ENCODE measurements at regions not wholly inside any gene's neighbourhood (a gene's known extent, or its start where the extent isn't known, plus 50 kb on each side); places are given as distances from the start of the nearest gene placed in this dataset.

- DNase-seq (ENCODE audit: low read depth, low spot score), result no peak
- H3K4me3 ChIP-seq (ENCODE audit: low read length), result no peak overlapping the region
Measured at GRCh38 chr21:20527731-20528460, 470.3 kb upstream of the NCAM2 start.

GRCh38 chr21:20537130-20537529 is 461.1 kb upstream of the NCAM2 start:
- no peak overlapping the region for H3K4me3 ChIP-seq (ENCODE audit: low read length)
- DNase-seq (ENCODE audit: low read depth, low spot score), result no peak

- no peak overlapping the region for H3K4me3 ChIP-seq (ENCODE audit: low read length)
Measured at GRCh38 chr21:20538039-20538658, 460.1 kb upstream of the NCAM2 start.

GRCh38 chr21:20545454-20545853 is 452.8 kb upstream of the NCAM2 start:
- DNase-seq (ENCODE audit: low read depth, low spot score), result no peak
- H3K4me3 ChIP-seq (ENCODE audit: low read length), result no peak overlapping the region

More at GRCh38 chr21:20538039-20538658, 460.1 kb upstream of the NCAM2 start:
- no peak for DNase-seq (ENCODE audit: low read depth, low spot score)

- H3K4me3 ChIP-seq (ENCODE audit: low read length), result no peak overlapping the region
- DNase-seq (ENCODE audit: low read depth, low spot score), result no peak
Measured at GRCh38 chr21:20551939-20552338, 446.3 kb upstream of the NCAM2 start.

- H3K4me3 ChIP-seq (ENCODE audit: low read length), result no peak overlapping the region
- no peak for DNase-seq (ENCODE audit: low read depth, low spot score)
Measured at GRCh38 chr21:20554785-20555184, 443.4 kb upstream of the NCAM2 start.

- no peak for DNase-seq (ENCODE audit: low read depth, low spot score)
- no peak overlapping the region for H3K4me3 ChIP-seq (ENCODE audit: low read length)
Measured at GRCh38 chr21:20570824-20571232, 427.4 kb upstream of the NCAM2 start.

- H3K4me3 ChIP-seq (ENCODE audit: low read length), result no peak overlapping the region
- no peak for DNase-seq (ENCODE audit: low read depth, low spot score)
Measured at GRCh38 chr21:20572582-20572981, 425.6 kb upstream of the NCAM2 start.

GRCh38 chr21:20581361-20581760 is 416.8 kb upstream of the NCAM2 start:
- H3K4me3 ChIP-seq (ENCODE audit: low read length), result no peak overlapping the region
- DNase-seq (ENCODE audit: low read depth, low spot score), result no peak

GRCh38 chr21:20591284-20591683 is 406.9 kb upstream of the NCAM2 start:
- H3K4me3 ChIP-seq (ENCODE audit: low read length), result no peak overlapping the region
- no peak for DNase-seq (ENCODE audit: low read depth, low spot score)

GRCh38 chr21:20592463-20592862 is 405.7 kb upstream of the NCAM2 start:
- DNase-seq (ENCODE audit: low read depth, low spot score), result no peak
- H3K4me3 ChIP-seq (ENCODE audit: low read length), result no peak overlapping the region

- H3K4me3 ChIP-seq (ENCODE audit: low read length), result no peak overlapping the region
- DNase-seq (ENCODE audit: low read depth, low spot score), result no peak
Measured at GRCh38 chr21:20603236-20603635, 395.0 kb upstream of the NCAM2 start.

- DNase-seq (ENCODE audit: low read depth, low spot score), result no peak
- no peak overlapping the region for H3K4me3 ChIP-seq (ENCODE audit: low read length)
Measured at GRCh38 chr21:20611008-20611407, 387.2 kb upstream of the NCAM2 start.

- no peak for DNase-seq (ENCODE audit: low read depth, low spot score)
- no peak overlapping the region for H3K4me3 ChIP-seq (ENCODE audit: low read length)
Measured at GRCh38 chr21:20613654-20614053, 384.6 kb upstream of the NCAM2 start.

GRCh38 chr21:20617130-20617529 is 381.1 kb upstream of the NCAM2 start:
- no peak overlapping the region for H3K4me3 ChIP-seq (ENCODE audit: low read length)
- DNase-seq (ENCODE audit: low read depth, low spot score), result no peak

GRCh38 chr21:20618878-20619277 is 379.3 kb upstream of the NCAM2 start:
- no peak overlapping the region for H3K4me3 ChIP-seq (ENCODE audit: low read length)
- DNase-seq (ENCODE audit: low read depth, low spot score), result no peak

GRCh38 chr21:20627594-20627993 is 370.6 kb upstream of the NCAM2 start:
- no peak overlapping the region for H3K4me3 ChIP-seq (ENCODE audit: low read length)
- no peak for DNase-seq (ENCODE audit: low read depth, low spot score)

GRCh38 chr21:20631633-20632032 is 366.6 kb upstream of the NCAM2 start:
- DNase-seq (ENCODE audit: low read depth, low spot score), result no peak

GRCh38 chr21:20639026-20639425 is 359.2 kb upstream of the NCAM2 start:
- H3K4me3 ChIP-seq (ENCODE audit: low read length), result no peak overlapping the region
- DNase-seq (ENCODE audit: low read depth, low spot score), result no peak

More at GRCh38 chr21:20631633-20632032, 366.6 kb upstream of the NCAM2 start:
- no peak overlapping the region for H3K4me3 ChIP-seq (ENCODE audit: low read length)

GRCh38 chr21:20641241-20641640 is 357.0 kb upstream of the NCAM2 start:
- DNase-seq (ENCODE audit: low read depth, low spot score), result no peak

GRCh38 chr21:20642681-20643080 is 355.5 kb upstream of the NCAM2 start:
- H3K4me3 ChIP-seq (ENCODE audit: low read length), result no peak overlapping the region
- DNase-seq (ENCODE audit: low read depth, low spot score), result no peak

More at GRCh38 chr21:20641241-20641640, 357.0 kb upstream of the NCAM2 start:
- H3K4me3 ChIP-seq (ENCODE audit: low read length), result no peak overlapping the region

Data from Jurkat, Clone E6-1 (cell line).